GM18868 (cell line): ENCODE measurements at regions not wholly inside any gene's neighbourhood (a gene's known extent, or its start where the extent isn't known, plus 50 kb on each side); places are given as distances from the start of the nearest gene placed in this dataset.

ENCODE experiments used
- ATAC-seq: cut with Tn5 transposase; IDR thresholded peaks from one replicate; pipeline ENCODE4 v1.9.1; 2021; ENCODE audit warnings: mild to moderate bottlenecking, moderate library complexity; ENCODE audit not compliant: unreplicated experiment

DNA sequence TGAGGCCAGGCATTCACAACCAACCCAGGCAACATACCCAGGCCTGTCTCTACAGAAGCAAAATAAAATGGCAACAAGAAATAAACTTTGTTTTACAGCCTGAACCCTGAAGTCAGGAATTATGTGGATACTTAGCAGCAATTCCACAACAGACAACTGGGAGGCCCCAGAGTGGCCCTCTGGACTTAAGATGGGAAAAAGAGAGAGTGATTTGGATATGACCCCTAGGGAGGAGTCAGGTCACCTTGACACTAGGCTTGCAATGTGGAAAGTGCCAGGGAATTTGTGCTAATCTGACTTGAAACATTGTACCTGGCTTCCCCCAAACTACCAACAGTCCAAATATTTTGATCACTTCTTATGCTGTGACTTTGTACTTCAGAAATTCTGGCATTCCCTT, 193.1 kb downstream of the PARM1 start:
- ATAC-seq = no peak

DNA sequence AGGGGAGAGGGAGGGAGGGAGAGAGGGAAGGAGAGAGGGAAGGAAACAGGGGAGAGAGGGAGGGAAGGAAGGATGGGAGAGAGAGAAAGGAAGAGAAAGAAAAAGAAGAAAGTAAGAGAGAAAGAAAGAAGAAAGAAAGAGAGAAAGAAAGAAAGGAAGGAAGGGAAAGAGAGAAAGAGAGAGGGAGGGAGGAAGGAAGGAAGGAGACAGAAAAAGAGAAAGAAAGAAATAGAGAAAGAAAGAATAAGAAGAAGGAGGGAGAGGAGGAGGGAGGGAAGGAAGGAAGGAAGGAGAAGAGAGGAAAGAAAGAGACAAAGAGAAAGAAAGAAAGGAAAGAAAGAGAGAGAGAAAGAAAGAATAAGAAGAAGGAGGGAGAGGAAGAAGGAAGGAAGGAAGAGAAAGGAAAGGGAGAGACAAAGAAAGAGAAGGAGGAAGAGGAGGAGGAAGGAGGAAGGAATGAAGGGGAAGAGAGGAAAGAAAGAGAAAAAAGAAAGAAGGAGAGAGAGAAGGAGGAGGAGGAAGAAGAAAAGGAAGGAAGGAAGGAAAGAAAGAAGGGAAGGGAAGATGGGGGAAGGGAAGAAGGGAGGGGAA, 189.6 kb downstream of the PARM1 start:
- no peak for ATAC-seq

DNA sequence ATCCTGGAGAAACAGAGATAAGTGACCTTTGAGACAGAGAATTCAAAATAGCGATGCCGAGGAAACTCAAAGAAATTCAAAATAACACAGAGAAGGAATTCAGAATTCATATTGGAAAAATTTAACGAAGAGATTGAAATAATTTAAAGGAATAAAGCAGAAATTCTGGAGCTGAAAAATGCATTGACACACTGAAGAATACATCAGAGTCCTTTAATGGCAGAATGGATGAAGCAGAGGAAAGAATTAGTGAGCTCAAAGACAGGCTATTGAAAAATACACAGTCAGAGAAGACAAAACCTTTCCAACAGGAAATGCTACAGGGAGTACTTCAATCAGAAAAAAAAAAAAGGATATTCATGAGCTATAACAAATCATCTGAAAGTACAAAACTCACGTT, 185.8 kb downstream of the PARM1 start:
- no peak for ATAC-seq

DNA sequence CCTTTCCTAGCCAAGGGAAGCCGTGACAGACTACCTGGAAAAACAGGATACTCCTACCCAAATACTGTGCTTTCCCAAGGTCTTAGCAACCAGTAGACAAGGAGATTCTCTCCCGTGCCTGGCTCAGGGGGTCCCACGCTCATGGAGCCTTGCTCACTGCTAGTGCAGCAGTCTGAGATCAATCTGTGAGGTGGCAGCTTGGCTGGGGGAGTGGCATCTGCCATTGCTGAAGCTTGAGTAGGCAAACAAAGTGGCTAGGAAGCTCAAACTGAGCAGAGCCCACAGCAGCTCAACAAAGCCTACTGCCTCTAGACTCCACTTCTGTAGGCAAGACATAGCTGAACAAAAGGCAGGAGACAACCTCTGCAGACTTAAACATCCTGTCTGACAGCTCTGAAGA, 177.1 kb downstream of the PARM1 start:
- ATAC-seq = no peak

DNA sequence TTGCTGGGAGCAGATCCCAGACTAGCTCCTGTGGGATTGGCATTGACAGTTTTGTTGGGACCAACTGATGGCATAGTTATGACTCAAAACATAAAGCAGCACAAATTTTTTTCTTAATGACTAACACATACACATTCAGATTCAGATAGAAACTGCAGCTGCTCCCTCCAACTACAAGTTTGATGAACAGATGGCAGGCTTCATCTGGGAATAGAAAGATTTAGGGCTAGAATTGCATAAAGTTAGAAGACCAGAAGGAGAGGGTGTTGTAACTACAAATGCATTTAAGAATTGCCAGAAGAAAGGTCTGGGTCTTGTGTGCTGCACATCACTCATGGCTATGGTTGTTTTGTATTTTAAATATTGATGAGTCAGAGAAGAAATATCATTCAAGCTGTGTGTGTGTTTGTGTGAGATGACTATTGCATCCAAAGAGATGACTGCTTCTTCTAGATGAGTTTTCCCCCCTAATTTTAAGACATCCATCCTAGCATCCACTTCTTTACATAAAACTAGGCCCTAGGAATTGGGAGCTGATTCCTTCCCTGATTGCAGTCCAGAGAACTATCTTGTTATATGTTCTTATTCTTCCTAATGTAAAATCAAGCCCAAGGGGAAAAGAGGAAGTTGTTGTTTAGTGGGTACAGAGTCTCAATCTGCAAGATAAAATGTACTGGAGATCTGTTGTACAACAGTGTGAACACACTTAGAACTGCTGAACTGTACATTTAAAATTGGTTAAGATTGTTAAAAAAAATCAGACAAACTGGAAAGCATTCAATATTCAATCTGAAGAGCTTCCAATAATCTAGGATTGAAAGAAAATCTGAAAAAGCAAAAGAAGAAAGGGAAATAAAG, 175.1 kb downstream of the PARM1 start:
- peak; percentile 79 for ATAC-seq

DNA sequence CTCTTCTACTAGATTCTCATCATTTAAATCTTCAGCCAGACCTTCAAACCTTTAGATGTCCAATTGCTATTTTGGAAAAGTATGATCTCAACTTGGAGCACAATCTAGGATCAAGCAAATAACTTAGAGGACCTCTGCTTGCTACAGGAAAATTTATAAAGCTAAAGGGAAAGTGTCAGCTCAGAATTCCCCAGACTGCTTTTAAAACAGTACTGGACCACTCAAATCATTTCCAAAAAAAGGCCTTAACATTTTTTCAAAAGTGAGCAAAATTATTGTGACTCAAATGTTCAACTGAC, 169.8 kb downstream of the PARM1 start:
- no peak for ATAC-seq

DNA sequence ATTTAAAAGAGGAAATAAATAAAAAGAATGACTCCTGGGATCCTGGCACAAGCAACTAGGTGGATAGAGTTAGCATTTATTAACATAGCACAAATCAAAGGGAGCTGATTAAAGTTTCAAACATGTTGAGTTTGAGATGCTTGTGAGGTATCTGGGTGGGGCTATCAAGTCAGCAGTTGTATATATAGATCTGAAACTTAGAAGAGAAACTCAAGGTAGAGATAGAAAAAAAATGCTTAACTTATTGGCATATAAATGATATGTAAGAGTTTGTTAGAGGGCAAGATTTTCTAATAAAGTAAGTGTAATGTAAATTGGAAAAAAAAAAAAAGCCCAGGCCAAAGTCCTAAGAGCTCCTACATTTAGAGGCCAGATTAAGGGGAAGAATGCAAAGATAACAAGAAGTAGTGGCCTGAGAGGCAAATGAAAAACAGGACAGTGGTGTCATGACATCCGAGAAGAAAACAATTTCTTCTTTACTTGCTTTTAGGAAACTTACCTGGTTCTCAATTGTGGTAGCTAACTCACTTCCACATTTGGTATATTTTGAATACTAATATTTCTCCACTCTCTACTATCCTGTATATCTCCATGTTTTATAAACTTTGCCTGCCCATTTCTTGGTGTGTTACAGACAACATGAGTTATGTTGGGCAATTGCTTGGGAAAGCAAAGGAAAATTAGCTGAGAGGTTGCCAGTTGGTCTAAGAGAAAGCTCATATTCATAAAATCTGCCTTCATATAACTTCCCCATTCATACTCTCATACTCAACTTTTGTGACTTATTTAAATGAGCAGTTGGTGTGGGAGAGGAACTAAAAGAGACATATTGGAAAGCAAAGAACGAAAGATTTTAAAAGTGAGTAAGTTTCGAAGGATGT, 169.2 kb downstream of the PARM1 start:
- peak; percentile 48 for ATAC-seq
